ENCODE measurements at regions not wholly inside any gene's neighbourhood (a gene's known extent, or its start where the extent isn't known, plus 50 kb on each side); places are given as distances from the start of the nearest gene placed in this dataset.

GRCh38 chr21:35375115-35375514, 326.0 kb upstream of the RUNX1 start:
- no peak for TF ChIP-seq GATA3 (IDR thresholded peaks at IDR 0.05; ENCODE audit: low read depth, low read length)
- TF ChIP-seq GATA2 (IDR thresholded peaks at IDR 0.05; ENCODE audit: low read depth, low read length) = no peak

Data from SH-SY5Y (cell line).